SK-N-MC (cell line): ENCODE measurements at regions not wholly inside any gene's neighbourhood (a gene's known extent, or its start where the extent isn't known, plus 50 kb on each side); places are given as distances from the start of the nearest gene placed in this dataset.
"Not testable (repeated sequence)": the region's sequence is repeated elsewhere in the genome, so short reads cannot be mapped to it uniquely, and the experiment has no call there.

ENCODE experiments used
- EZH2 ChIP-seq: fragments of 200-600 bp; sonication (generic); IDR thresholded peaks from one replicate; pipeline ENCODE4 v1.6.1; 2017; ENCODE audit warnings: antibody characterized with exemption
- FOXP2 ChIP-seq: optimal IDR thresholded peaks from 2 replicates; pipeline ENCODE3; 2011; ENCODE audit warnings: mild to moderate bottlenecking, moderate library complexity; ENCODE audit not compliant: insufficient read depth; ENCODE audit errors: extremely low read length, control extremely low read depth
- POLR2AphosphoS5 ChIP-seq: IDR thresholded peaks from 2 replicates; pipeline ENCODE4 v1.6.1; 2012; ENCODE audit warnings: mild to moderate bottlenecking, low read depth, low read length, borderline replicate concordance

DNA sequence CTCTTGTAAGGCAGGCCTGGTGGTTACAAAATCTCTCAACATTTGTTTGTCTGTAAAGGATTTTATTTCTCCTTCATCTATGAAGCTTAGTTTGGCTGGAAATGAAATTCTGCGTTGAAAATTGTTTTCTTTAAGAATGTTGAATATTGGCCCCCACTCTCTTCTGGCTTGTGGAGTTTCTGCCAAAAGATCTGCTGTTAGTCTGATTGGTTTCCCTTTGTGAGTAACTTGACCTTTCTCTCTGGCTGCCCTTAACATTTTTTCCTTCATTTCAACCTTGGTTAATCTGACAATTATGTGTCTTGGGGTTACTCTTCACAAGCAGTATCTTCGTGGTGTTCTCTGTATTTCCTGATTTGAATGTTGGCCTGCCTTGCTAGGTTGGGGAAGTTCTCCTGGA is 186.1 kb upstream of the ZNF32 start:
- not testable (repeated sequence) for TF ChIP-seq EZH2, POLR2AphosphoS5, FOXP2
